Hippocampal formation (tissue), 2 donors: ENCODE measurements at regions not wholly inside any gene's neighbourhood (a gene's known extent, or its start where the extent isn't known, plus 50 kb on each side); places are given as distances from the start of the nearest gene placed in this dataset.
"Not testable (repeated sequence)": the region's sequence is repeated elsewhere in the genome, so short reads cannot be mapped to it uniquely, and the experiment has no call there.

ENCODE experiments used
- DNase-seq, 2 donors: peaks; one replicate each; lab custom pipeline; 2025; lab: John Stamatoyannopoulos, UW

GRCh38 chr6:18527836-18528743 lies 140.9 kb downstream of the RNF144B start:
- DNase-seq = peak in 1 of 2 donors; percentile 65

GRCh38 chr6:18530201-18530600 lies 143.1 kb downstream of the RNF144B start:
- no peak for DNase-seq

GRCh38 chr6:18532139-18532538 lies 145.0 kb downstream of the RNF144B start:
- no peak for DNase-seq

GRCh38 chr6:18533793-18534192 lies 146.6 kb downstream of the RNF144B start:
- DNase-seq = no peak

GRCh38 chr6:18536591-18537055 lies 149.5 kb downstream of the RNF144B start:
- no peak for DNase-seq

GRCh38 chr6:18538315-18538714 lies 151.2 kb downstream of the RNF144B start:
- DNase-seq = no peak

- no peak for DNase-seq
These were observed 155.9 kb downstream of the RNF144B start for GRCh38 chr6:18543051-18543450.

- not testable (repeated sequence) for DNase-seq
These were observed 158.0 kb downstream of the RNF144B start for GRCh38 chr6:18545142-18545541.

- no peak for DNase-seq
These were observed 158.6 kb downstream of the RNF144B start for GRCh38 chr6:18545726-18546125.

- no peak for DNase-seq
These were observed 163.0 kb downstream of the RNF144B start for GRCh38 chr6:18550119-18550518.

- no peak for DNase-seq
These were observed 164.1 kb downstream of the RNF144B start for GRCh38 chr6:18551228-18551627.

- DNase-seq = no peak
These were observed 168.6 kb downstream of the RNF144B start for GRCh38 chr6:18555750-18556149.

GRCh38 chr6:18561037-18561750 lies 174.0 kb downstream of the RNF144B start:
- no peak for DNase-seq

- DNase-seq = no peak
These were observed 175.6 kb downstream of the RNF144B start for GRCh38 chr6:18562726-18563125.

GRCh38 chr6:18564775-18565174 lies 177.6 kb downstream of the RNF144B start:
- no peak for DNase-seq

- DNase-seq = no peak
These were observed 178.1 kb downstream of the RNF144B start for GRCh38 chr6:18565231-18565630.

- no peak for DNase-seq
These were observed 180.2 kb downstream of the RNF144B start for GRCh38 chr6:18567380-18567779.

- DNase-seq = no peak
These were observed 190.3 kb downstream of the RNF144B start for GRCh38 chr6:18577491-18577890.

- no peak for DNase-seq
These were observed 192.0 kb downstream of the RNF144B start for GRCh38 chr6:18579166-18579565.

GRCh38 chr6:18579869-18580268 lies 192.7 kb downstream of the RNF144B start:
- DNase-seq = no peak

GRCh38 chr6:18584372-18584771 lies 197.2 kb downstream of the RNF144B start:
- DNase-seq = no peak

GRCh38 chr6:18585032-18585573 lies 198.0 kb downstream of the RNF144B start:
- no peak for DNase-seq

GRCh38 chr6:18586133-18586532 lies 199.0 kb downstream of the RNF144B start:
- DNase-seq = no peak
